Karpas-422 (cell line): ENCODE measurements at regions not wholly inside any gene's neighbourhood (a gene's known extent, or its start where the extent isn't known, plus 50 kb on each side); places are given as distances from the start of the nearest gene placed in this dataset.

ENCODE experiments used
- DNase-seq: peaks from one replicate; pipeline ENCODE4 v3.0.0-alpha.2; 2015
- H2AFZ ChIP-seq: fragments of 200-600 bp; sonication (generic); 2 replicates; pipeline ENCODE4 v1.6.1; 2014; ENCODE audit warnings: antibody characterized with exemption, low read length, mixed read lengths
- H3K27ac ChIP-seq: fragments of 200-600 bp; sonication (generic); 2 replicates; pipeline ENCODE4 v1.5.1; 2014; ENCODE audit warnings: mild to moderate bottlenecking, low read length, moderate library complexity
- H3K27me3 ChIP-seq: fragments of 200-600 bp; sonication (generic); 2 replicates; pipeline ENCODE4 v1.6.1; 2014; ENCODE audit warnings: low read length, mixed read lengths
- H3K36me3 ChIP-seq: fragments of 200-600 bp; sonication (generic); 2 replicates; pipeline ENCODE4 v1.6.1; 2014; ENCODE audit warnings: low read length, mixed read lengths; ENCODE audit not compliant: insufficient read depth
- H3K4me1 ChIP-seq: fragments of 200-600 bp; sonication (generic); 2 replicates; pipeline ENCODE4 v1.6.1; 2014; ENCODE audit warnings: mild to moderate bottlenecking, low read length, mixed read lengths
- H3K4me2 ChIP-seq: fragments of 200-600 bp; sonication (generic); 2 replicates; pipeline ENCODE4 v1.6.1; 2014; ENCODE audit warnings: low read length, low read depth, mild to moderate bottlenecking; ENCODE audit not compliant: poor library complexity, severe bottlenecking
- H3K4me3 ChIP-seq: fragments of 200-600 bp; sonication (generic); 2 replicates; pipeline ENCODE4 v1.5.1; 2014; ENCODE audit warnings: mild to moderate bottlenecking, antibody characterized with exemption, low read length, mixed read lengths
- H3K79me2 ChIP-seq: fragments of 200-600 bp; sonication (generic); 2 replicates; pipeline ENCODE4 v1.6.1; 2014; ENCODE audit warnings: mild to moderate bottlenecking, low read length, mixed read lengths
- H3K9ac ChIP-seq: fragments of 200-600 bp; sonication (generic); 2 replicates; pipeline ENCODE4 v1.6.0; 2014; ENCODE audit warnings: low read length
- H3K9me2 ChIP-seq: fragments of 200-600 bp; sonication (generic), shearing (Covaris generic); replicated peaks from 2 replicates; pipeline ENCODE4 v1.6.0; 2014; ENCODE audit warnings: mild to moderate bottlenecking, low read length, moderate library complexity; ENCODE audit not compliant: insufficient read depth
- H3K9me3 ChIP-seq: fragments of 300-700, 200-600 bp; sonication (generic); 2 replicates; pipeline ENCODE4 v1.6.1; 2014; ENCODE audit warnings: low read length, mixed read lengths
- H4K20me1 ChIP-seq: fragments of 200-600 bp; sonication (generic); 2 replicates; pipeline ENCODE4 v1.6.1; 2014; ENCODE audit warnings: mild to moderate bottlenecking, antibody characterized with exemption, low read length, low read depth; ENCODE audit not compliant: insufficient read depth

- Histone ChIP-seq H3K4me2 (no peak overlapping the region), H3K36me3 (no peaks in the 10 kb centered on the region), H3K9me3 (no peaks in the 10 kb centered on the region), H3K9ac (no peak overlapping the region), H4K20me1 (no peaks in the 10 kb centered on the region), H2AFZ (no peak overlapping the region), H3K79me2 (no peaks in the 10 kb centered on the region), H3K27ac (no peak overlapping the region), H3K9me2 (no peaks in the 10 kb centered on the region), H3K4me1 (no peaks in the 10 kb centered on the region), H3K27me3 (no peaks in the 10 kb centered on the region), H3K4me3 (no peak overlapping the region)
- no peak for DNase-seq
Observed at GRCh38 chr13:50159607-50160006, 144.4 kb downstream of the KCNRG start.

- H3K4me1 ChIP-seq = no peaks in the 10 kb centered on the region
- DNase-seq = no peak
Observed at GRCh38 chr13:50161052-50161451, 145.8 kb downstream of the KCNRG start.

GRCh38 chr13:50162001-50162400, 146.8 kb downstream of the KCNRG start:
- Histone ChIP-seq H3K4me3 (no peak overlapping the region), H3K9ac (no peak overlapping the region), H3K27me3 (no peaks in the 10 kb centered on the region), H4K20me1 (no peaks in the 10 kb centered on the region), H3K36me3 (no peaks in the 10 kb centered on the region), H3K79me2 (no peaks in the 10 kb centered on the region), H3K27ac (no peak overlapping the region), H3K4me2 (no peak overlapping the region), H3K4me1 (no peaks in the 10 kb centered on the region), H3K9me3 (no peaks in the 10 kb centered on the region), H2AFZ (no peak overlapping the region), H3K9me2 (no peaks in the 10 kb centered on the region)
- no peak for DNase-seq

More at GRCh38 chr13:50161052-50161451, 145.8 kb downstream of the KCNRG start:
- no peaks in the 10 kb centered on the region for H4K20me1 ChIP-seq
- H3K27ac ChIP-seq = no peak overlapping the region
- H3K36me3 ChIP-seq = no peaks in the 10 kb centered on the region
- H3K79me2 ChIP-seq = no peaks in the 10 kb centered on the region
- H3K4me3 ChIP-seq = no peak overlapping the region
- no peaks in the 10 kb centered on the region for H3K27me3 ChIP-seq
- no peaks in the 10 kb centered on the region for H3K9me2 ChIP-seq
- H2AFZ ChIP-seq = no peak overlapping the region
- no peaks in the 10 kb centered on the region for H3K9me3 ChIP-seq
- no peak overlapping the region for H3K9ac ChIP-seq
- H3K4me2 ChIP-seq = no peak overlapping the region

DNA sequence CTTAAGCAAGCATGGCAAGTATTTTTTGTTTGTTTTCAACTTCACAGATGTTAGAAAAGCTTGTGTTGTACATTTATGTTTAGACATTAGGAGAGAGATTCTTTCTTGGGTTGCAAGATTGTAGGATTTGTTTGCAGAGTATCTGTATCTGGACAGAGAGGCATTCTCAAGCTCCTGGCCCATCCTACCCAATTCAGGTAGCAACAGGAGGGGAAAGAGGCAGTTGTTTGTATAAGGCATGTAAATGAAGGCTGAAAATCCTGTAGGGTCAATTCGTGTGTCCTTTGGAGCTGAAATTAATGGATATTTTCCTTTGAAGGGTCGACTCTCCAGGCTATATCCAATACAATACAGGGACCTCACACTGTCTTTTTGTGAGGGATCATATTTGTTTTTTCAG, 147.3 kb downstream of the KCNRG start:
- H3K9me3 ChIP-seq = no peaks in the 10 kb centered on the region
- H3K36me3 ChIP-seq = no peaks in the 10 kb centered on the region
- H3K4me1 ChIP-seq = no peaks in the 10 kb centered on the region
- H3K4me3 ChIP-seq = no peak overlapping the region
- no peak overlapping the region for H3K4me2 ChIP-seq
- no peak overlapping the region for H3K27ac ChIP-seq
- H2AFZ ChIP-seq = no peak overlapping the region
- H4K20me1 ChIP-seq = no peaks in the 10 kb centered on the region
- no peaks in the 10 kb centered on the region for H3K79me2 ChIP-seq
- no peaks in the 10 kb centered on the region for H3K9me2 ChIP-seq
- H3K9ac ChIP-seq = no peak overlapping the region
- H3K27me3 ChIP-seq = no peaks in the 10 kb centered on the region
- DNase-seq = no peak

GRCh38 chr13:50167224-50167947, 152.1 kb downstream of the KCNRG start:
- no peaks in the 10 kb centered on the region for H4K20me1 ChIP-seq
- no peak overlapping the region for H3K4me2 ChIP-seq
- no peaks in the 10 kb centered on the region for H3K4me1 ChIP-seq

GRCh38 chr13:50167967-50168366, 152.7 kb downstream of the KCNRG start:
- Histone ChIP-seq H3K27ac (no peak overlapping the region), H3K79me2 (no peaks in the 10 kb centered on the region), H3K4me2 (no peak overlapping the region), H3K4me1 (no peaks in the 10 kb centered on the region), H3K27me3 (no peaks in the 10 kb centered on the region), H3K9me3 (no peaks in the 10 kb centered on the region), H3K9ac (no peak overlapping the region), H3K4me3 (no peak overlapping the region), H3K36me3 (no peaks in the 10 kb centered on the region), H4K20me1 (no peaks in the 10 kb centered on the region), H3K9me2 (no peaks in the 10 kb centered on the region), H2AFZ (no peak overlapping the region)
- DNase-seq = no peak

More at GRCh38 chr13:50167224-50167947, 152.1 kb downstream of the KCNRG start:
- no peaks in the 10 kb centered on the region for H3K27me3 ChIP-seq
- no peaks in the 10 kb centered on the region for H3K9me2 ChIP-seq
- no peaks in the 10 kb centered on the region for H3K9me3 ChIP-seq
- H3K79me2 ChIP-seq = no peaks in the 10 kb centered on the region
- no peak for DNase-seq
- no peaks in the 10 kb centered on the region for H3K36me3 ChIP-seq
- no peak overlapping the region for H3K9ac ChIP-seq
- H3K4me3 ChIP-seq = no peak overlapping the region
- H2AFZ ChIP-seq = no peak overlapping the region
- no peak overlapping the region for H3K27ac ChIP-seq

DNA sequence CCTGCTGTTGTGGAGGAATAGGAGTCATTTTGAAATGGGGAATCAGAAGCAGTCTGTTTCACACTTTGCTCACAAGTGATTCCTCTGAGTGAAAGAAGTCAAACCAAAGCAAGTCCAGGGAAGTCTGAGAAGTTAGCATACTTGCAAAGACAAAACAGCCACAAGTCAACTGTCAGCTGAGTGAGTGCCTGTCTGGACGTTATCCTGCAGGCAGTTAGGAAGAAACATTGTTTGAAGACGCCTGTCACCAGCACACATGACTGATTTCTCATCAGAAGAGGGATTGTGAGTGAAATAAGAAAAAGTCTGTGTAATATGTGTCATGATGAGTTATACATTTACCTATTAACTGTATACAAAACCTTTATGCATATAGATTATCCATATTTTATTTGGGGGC, 153.5 kb downstream of the KCNRG start:
- Histone ChIP-seq H3K27me3 (no peaks in the 10 kb centered on the region), H3K4me3 (no peak overlapping the region), H4K20me1 (no peaks in the 10 kb centered on the region), H3K9me2 (no peaks in the 10 kb centered on the region), H3K27ac (no peak overlapping the region), H3K79me2 (no peaks in the 10 kb centered on the region), H3K4me1 (no peaks in the 10 kb centered on the region), H2AFZ (no peak overlapping the region), H3K4me2 (no peak overlapping the region), H3K9me3 (no peaks in the 10 kb centered on the region), H3K9ac (no peak overlapping the region), H3K36me3 (no peaks in the 10 kb centered on the region)
- no peak for DNase-seq

GRCh38 chr13:50170447-50171037, 155.3 kb downstream of the KCNRG start:
- Histone ChIP-seq H3K79me2 (no peaks in the 10 kb centered on the region), H4K20me1 (no peaks in the 10 kb centered on the region), H3K4me2 (no peak overlapping the region), H3K4me1 (no peaks in the 10 kb centered on the region), H3K36me3 (no peaks in the 10 kb centered on the region), H3K27ac (no peak overlapping the region), H3K9me2 (no peaks in the 10 kb centered on the region), H3K9ac (no peak overlapping the region), H3K27me3 (no peaks in the 10 kb centered on the region), H2AFZ (no peak overlapping the region), H3K4me3 (no peak overlapping the region), H3K9me3 (no peaks in the 10 kb centered on the region)
- no peak for DNase-seq
